ENCODE measurements at regions not wholly inside any gene's neighbourhood (a gene's known extent, or its start where the extent isn't known, plus 50 kb on each side); places are given as distances from the start of the nearest gene placed in this dataset.

- Histone ChIP-seq H3K27ac (ENCODE audit: low read depth in 1 of 2, low read length in 2 of 2) (no peak overlapping the region), H3K4me2 (replicated peaks; ENCODE audit: extremely low read depth, low read length, poor library complexity, severe bottlenecking) (no peak overlapping the region), H3K79me2 (ENCODE audit: insufficient read depth, low read length) (no peaks in the 10 kb centered on the region), H3K9me3 (replicated peaks in 1 of 2; ENCODE audit: control insufficient read depth in 1 of 2, insufficient read depth in 1 of 2, low read length in 2 of 2) (no peaks in the 10 kb centered on the region), H3K9ac (ENCODE audit: insufficient read depth, low read length, poor library complexity, severe bottlenecking) (no peak overlapping the region), H2AFZ (ENCODE audit: insufficient read depth, low read depth, low read length, poor library complexity, severe bottlenecking) (no peak overlapping the region), H3K4me3 (replicated peaks in 1 of 3; ENCODE audit: low read depth in 2 of 3, low read length in 3 of 3) (no peak overlapping the region), H3K36me3 (replicated peaks in 1 of 2; ENCODE audit: control insufficient read depth in 1 of 2, insufficient read depth in 2 of 2, low read length in 2 of 2) (no peaks in the 10 kb centered on the region), H3K27me3 (ENCODE audit: control insufficient read depth in 2 of 2, insufficient read depth in 2 of 2, low read length in 2 of 2) (peaks cover 0 to 3% of the 10 kb centered on the region in 2 donors), H3K4me1 (ENCODE audit: control insufficient read depth in 1 of 2, insufficient read depth in 2 of 2, low read length in 2 of 2) (no peaks in the 10 kb centered on the region), H4K20me1 (ENCODE audit: insufficient read depth, low read length) (no peaks in the 10 kb centered on the region)
- no peak overlapping the region for H3K27ac Mint-ChIP-seq
- no peak for TF ChIP-seq CTCF (IDR thresholded peaks at IDR 0.05)
- intact Hi-C loops (cut with micrococcal nuclease), result no loop called here
- H3K36me3 Mint-ChIP-seq, result no peaks in the 10 kb centered on the region
- WGBS (ENCODE audit: insufficient coverage), result 80% methylated on average over 1 of the region's 8 CpGs
- peaks cover 1 to 8% (median 2%) of the 10 kb centered on the region in 3 donors for H3K27me3 Mint-ChIP-seq (ENCODE audit: low read depth in 3 of 3)
- H3K9me3 Mint-ChIP-seq, result peaks cover 0 to 8% (median 3%) of the 10 kb centered on the region in 7 donors
- no peak for DNase-seq
- H3K4me3 Mint-ChIP-seq, result no peak overlapping the region
- H3K4me1 Mint-ChIP-seq, result no peaks in the 10 kb centered on the region
These were observed 154.1 kb upstream of the BMP2 start for GRCh38 chr20:6613280-6613861.

- intact Hi-C loops (cut with micrococcal nuclease), result no loop called here
- Histone ChIP-seq H3K36me3 (replicated peaks in 1 of 2; ENCODE audit: control insufficient read depth in 1 of 2, insufficient read depth in 2 of 2, low read length in 2 of 2) (no peaks in the 10 kb centered on the region), H3K79me2 (ENCODE audit: insufficient read depth, low read length) (no peaks in the 10 kb centered on the region), H3K9ac (ENCODE audit: insufficient read depth, low read length, poor library complexity, severe bottlenecking) (no peak overlapping the region), H2AFZ (ENCODE audit: insufficient read depth, low read depth, low read length, poor library complexity, severe bottlenecking) (no peak overlapping the region), H3K27ac (ENCODE audit: low read depth in 1 of 2, low read length in 2 of 2) (no peak overlapping the region), H3K4me1 (ENCODE audit: control insufficient read depth in 1 of 2, insufficient read depth in 2 of 2, low read length in 2 of 2) (no peaks in the 10 kb centered on the region), H3K4me2 (replicated peaks; ENCODE audit: extremely low read depth, low read length, poor library complexity, severe bottlenecking) (no peak overlapping the region), H3K27me3 (ENCODE audit: control insufficient read depth in 2 of 2, insufficient read depth in 2 of 2, low read length in 2 of 2) (peaks cover 0 to 3% of the 10 kb centered on the region in 2 donors), H3K9me3 (replicated peaks in 1 of 2; ENCODE audit: control insufficient read depth in 1 of 2, insufficient read depth in 1 of 2, low read length in 2 of 2) (no peaks in the 10 kb centered on the region), H4K20me1 (ENCODE audit: insufficient read depth, low read length) (no peaks in the 10 kb centered on the region), H3K4me3 (replicated peaks in 1 of 3; ENCODE audit: low read depth in 2 of 3, low read length in 3 of 3) (no peak overlapping the region)
- Mint-ChIP-seq H3K36me3 (no peaks in the 10 kb centered on the region), H3K4me1 (no peaks in the 10 kb centered on the region), H3K27me3 (ENCODE audit: low read depth in 3 of 3) (peaks cover 2 to 8% (median 4%) of the 10 kb centered on the region in 3 donors), H3K9me3 (peaks cover 0 to 7% (median 3%) of the 10 kb centered on the region in 7 donors), H3K4me3 (no peak overlapping the region), H3K27ac (no peak overlapping the region)
- no peak for DNase-seq
- WGBS (ENCODE audit: insufficient coverage), result 57% methylated on average over 1 of the region's 1 CpG
- no peak for TF ChIP-seq CTCF (IDR thresholded peaks at IDR 0.05)
These were observed 154.9 kb upstream of the BMP2 start for GRCh38 chr20:6612606-6612923.

All from CD14-positive monocyte (primary cell).